ENCODE measurements at regions not wholly inside any gene's neighbourhood (a gene's known extent, or its start where the extent isn't known, plus 50 kb on each side); places are given as distances from the start of the nearest gene placed in this dataset.
A peak's percentile ranks its signal among the peaks of the same experiment; 100 is the strongest.
"Not testable (repeated sequence)": the region's sequence is repeated elsewhere in the genome, so short reads cannot be mapped to it uniquely, and the experiment has no call there.

- not testable (repeated sequence) for DNase-seq (ENCODE audit: low spot score)
Observed at GRCh38 chr10:87300163-87300562, 57.4 kb upstream of the NUTM2D start.

GRCh38 chr10:87301466-87302115, 56.0 kb upstream of the NUTM2D start:
- TF ChIP-seq CTCF (IDR thresholded peaks at IDR 0.05; ENCODE audit: extremely low read depth, missing control alignments): peak; percentile 6
- not testable (repeated sequence) for DNase-seq (ENCODE audit: low spot score)

GRCh38 chr10:87302132-87302531, 55.4 kb upstream of the NUTM2D start:
- DNase-seq (ENCODE audit: low spot score): not testable (repeated sequence)

- DNase-seq (ENCODE audit: low spot score): not testable (repeated sequence)
Observed at GRCh38 chr10:87303707-87304106, 53.8 kb upstream of the NUTM2D start.

- DNase-seq (ENCODE audit: low spot score): not testable (repeated sequence)
Observed at GRCh38 chr10:87306681-87307080, 50.9 kb upstream of the NUTM2D start.
